Endothelial cell of umbilical vein (primary cell): ENCODE measurements at regions not wholly inside any gene's neighbourhood (a gene's known extent, or its start where the extent isn't known, plus 50 kb on each side); places are given as distances from the start of the nearest gene placed in this dataset.

Experiments used
- BruUV-seq: library from RNA; stranded (reverse); fragments of 400-500 nt; replicated peaks from 2 replicates; lab custom pipeline; 2021; lab: Mats Ljungman, UMichigan
- CTCF ChIA-PET: fragments of 300-600, 350-600 bp; sonication (Branson Sonifier 250); formaldehyde crosslinking; loops from one replicate; lab custom pipeline; 2021; ENCODE audit warnings: antibody characterized with exemption, inconsistent platforms; lab: Charles Lee
- POLR2A ChIA-PET: fragments of 300-600, 350-600 bp; sonication (Branson Sonifier 250); formaldehyde crosslinking; loops from one replicate; lab custom pipeline; 2021; ENCODE audit warnings: antibody characterized with exemption, inconsistent platforms; lab: Charles Lee
- DNase-seq: peaks from one replicate; pipeline ENCODE4 v3.0.0-alpha.2; 2011; ENCODE audit warnings: low read depth, low spot score
- FAIRE-seq: peaks from 2 replicates; lab custom pipeline; 2011; peaks lifted over from hg19 to GRCh38; lab: Jason Lieb, UNC
- H2AFZ ChIP-seq: 2 replicates; pipeline ENCODE4 v1.6.0; 2012; ENCODE audit warnings: low read depth, low read length, control low read depth, inconsistent platforms
- H3K27ac ChIP-seq: 2 replicates; pipeline ENCODE4 v1.5.1; 2011; ENCODE audit warnings: low read depth, mild to moderate bottlenecking, control low read depth, low read length, moderate library complexity; ENCODE audit not compliant: insufficient read depth
- H3K27me3 ChIP-seq, 2 experiments: 2 replicates each; pipeline versions ENCODE4 v1.6.0 to v1.6.1; 2011; ENCODE audit warnings: low read length in 2 of 2, mixed read lengths in 1 of 2; ENCODE audit not compliant: control insufficient read depth in 2 of 2, insufficient read depth in 2 of 2
- H3K36me3 ChIP-seq, 2 experiments: 2 replicates in 1 of 2; 3 replicates in 1 of 2; pipeline ENCODE4 v1.5.1; 2011; ENCODE audit warnings: low read length in 2 of 2, mild to moderate bottlenecking in 1 of 2, moderate library complexity in 1 of 2; ENCODE audit not compliant: control insufficient read depth in 2 of 2, insufficient read depth in 2 of 2; ENCODE audit errors: extremely low read depth in 1 of 2
- H3K4me1 ChIP-seq: 3 replicates; pipeline ENCODE4 v1.5.1; 2011; ENCODE audit warnings: mild to moderate bottlenecking, low read length; ENCODE audit not compliant: control insufficient read depth, insufficient read depth; ENCODE audit errors: extremely low read depth
- H3K4me2 ChIP-seq: 2 replicates; pipeline ENCODE4 v1.6.1; 2011; ENCODE audit warnings: low read length, control low read depth, mixed read lengths; ENCODE audit not compliant: insufficient read depth
- H3K4me3 ChIP-seq, 3 experiments: fragments of 200-600 bp in 1 of 3; sonication (generic), shearing (Covaris generic) in 1 of 3; replicated peaks in 1 of 3; 2 replicates each; pipeline ENCODE4 v1.5.1; 2011 to 2016; ENCODE audit warnings: control low read depth in 3 of 3, low read length in 3 of 3, mild to moderate bottlenecking in 2 of 3, inconsistent platforms in 1 of 3, low read depth in 1 of 3, moderate library complexity in 1 of 3; ENCODE audit not compliant: insufficient read depth in 1 of 3
- H3K79me2 ChIP-seq: 2 replicates; pipeline ENCODE4 v1.6.0; 2012; ENCODE audit warnings: low read length, inconsistent platforms; ENCODE audit not compliant: control insufficient read depth, insufficient read depth
- H3K9ac ChIP-seq: replicated peaks from 2 replicates; pipeline ENCODE3; 2011; ENCODE audit warnings: low read length, control low read depth; ENCODE audit not compliant: insufficient read depth; ENCODE audit errors: extremely low read depth
- H3K9me1 ChIP-seq: replicated peaks from 3 replicates; pipeline ENCODE4 v1.6.0; 2011; ENCODE audit warnings: mild to moderate bottlenecking, low read length; ENCODE audit not compliant: control insufficient read depth, insufficient read depth; ENCODE audit errors: extremely low read depth
- H3K9me3 ChIP-seq: replicated peaks from 2 replicates; pipeline ENCODE4 v1.5.1; 2012; ENCODE audit warnings: low read length, inconsistent platforms; ENCODE audit not compliant: control insufficient read depth, insufficient read depth
- H4K20me1 ChIP-seq: replicated peaks from 2 replicates; pipeline ENCODE3; 2011; ENCODE audit warnings: mild to moderate bottlenecking, low read length; ENCODE audit not compliant: control insufficient read depth, insufficient read depth; ENCODE audit errors: extremely low read depth
- FOS ChIP-seq: IDR thresholded peaks from 2 replicates; pipeline ENCODE4 v1.6.1; 2011; ENCODE audit warnings: mild to moderate bottlenecking, low read length, moderate library complexity, borderline replicate concordance; ENCODE audit not compliant: insufficient read depth
- GATA2 ChIP-seq: IDR thresholded peaks from 2 replicates; pipeline ENCODE4 v1.7.0; 2011; ENCODE audit warnings: low read depth, mild to moderate bottlenecking, moderate library complexity, mixed read lengths, low read length; ENCODE audit not compliant: insufficient read length, insufficient read depth
- MYC ChIP-seq: IDR thresholded peaks from one replicate; pipeline ENCODE4 v1.6.1; 2011; ENCODE audit warnings: mild to moderate bottlenecking, low read depth, low read length
- POLR2AphosphoS5 ChIP-seq: IDR thresholded peaks from 2 replicates; pipeline ENCODE4 v1.6.1; 2012; ENCODE audit warnings: low read depth, mild to moderate bottlenecking, control low read depth, low read length, moderate library complexity; ENCODE audit not compliant: insufficient read depth
- dilution Hi-C: fragments of 300-500 bp; cut with MboI; formaldehyde crosslinking; loops from one replicate; pipeline ENCODE4 v1.15.0; 2019; ENCODE audit warnings: low sequenced_read_pairs; ENCODE audit not compliant: extremely low pct_ligation_motif_present
- intact Hi-C: fragments of 100-400 bp; cut with micrococcal nuclease; formaldehyde crosslinking; loops from one replicate; pipeline ENCODE4 v1.10.0; 2022
- TF ChIP-seq, protein P1 (sequence below): IDR thresholded peaks from 2 replicates; pipeline ENCODE4 v1.6.1; 2011; ENCODE audit not compliant: insufficient read depth, insufficient read length
- TF ChIP-seq, protein P2 (sequence below), 2 donors: IDR thresholded peaks; 1 replicate in 1 of 2; 2 replicates in 1 of 2; pipeline ENCODE4 v1.5.1; 2011; ENCODE audit warnings: low read length in 2 of 2, mild to moderate bottlenecking in 2 of 2, moderate library complexity in 2 of 2, control low read depth in 1 of 2, inconsistent platforms in 1 of 2, low read depth in 1 of 2; ENCODE audit not compliant: insufficient read depth in 1 of 2; ENCODE audit errors: extremely low read depth in 1 of 2

- dilution Hi-C loops (loop anchor here (25.0 kb wide), 1 partner anchor 336 kb away; no protein-coding TSS in a partner anchor), intact Hi-C loops (no loop called here)
- no TSS peak for BruUV-seq
- no peak overlapping the region for H3K4me3 ChIP-seq
- H3K27ac ChIP-seq = no peak overlapping the region
- DNase-seq (no peak), FAIRE-seq (no peak)
- no peaks in the 10 kb centered on the region for H3K9me3 ChIP-seq
- no peak overlapping the region for H3K9ac ChIP-seq
- H3K36me3 ChIP-seq = no peaks in the 10 kb centered on the region
- H3K4me1 ChIP-seq = no peaks in the 10 kb centered on the region
- no peak overlapping the region for H3K4me2 ChIP-seq
- H3K27me3 ChIP-seq = peaks cover 4 to 21% of the 10 kb centered on the region in 2 experiments
- POLR2A ChIA-PET = no interaction called here
- no peaks in the 10 kb centered on the region for H3K79me2 ChIP-seq
- H4K20me1 ChIP-seq = no peaks in the 10 kb centered on the region
- H2AFZ ChIP-seq = no peak overlapping the region
- CTCF ChIA-PET = no interaction called here
- H3K9me1 ChIP-seq = no peaks in the 10 kb centered on the region
- TF ChIP-seq MYC = no peak
- TF ChIP-seq POLR2AphosphoS5 = no peak
- TF ChIP-seq GATA2 = no peak
- TF ChIP-seq FOS = no peak
- TF ChIP-seq, protein P1, sequence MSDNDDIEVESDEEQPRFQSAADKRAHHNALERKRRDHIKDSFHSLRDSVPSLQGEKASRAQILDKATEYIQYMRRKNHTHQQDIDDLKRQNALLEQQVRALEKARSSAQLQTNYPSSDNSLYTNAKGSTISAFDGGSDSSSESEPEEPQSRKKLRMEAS = no peak
- TF ChIP-seq, protein P2, sequence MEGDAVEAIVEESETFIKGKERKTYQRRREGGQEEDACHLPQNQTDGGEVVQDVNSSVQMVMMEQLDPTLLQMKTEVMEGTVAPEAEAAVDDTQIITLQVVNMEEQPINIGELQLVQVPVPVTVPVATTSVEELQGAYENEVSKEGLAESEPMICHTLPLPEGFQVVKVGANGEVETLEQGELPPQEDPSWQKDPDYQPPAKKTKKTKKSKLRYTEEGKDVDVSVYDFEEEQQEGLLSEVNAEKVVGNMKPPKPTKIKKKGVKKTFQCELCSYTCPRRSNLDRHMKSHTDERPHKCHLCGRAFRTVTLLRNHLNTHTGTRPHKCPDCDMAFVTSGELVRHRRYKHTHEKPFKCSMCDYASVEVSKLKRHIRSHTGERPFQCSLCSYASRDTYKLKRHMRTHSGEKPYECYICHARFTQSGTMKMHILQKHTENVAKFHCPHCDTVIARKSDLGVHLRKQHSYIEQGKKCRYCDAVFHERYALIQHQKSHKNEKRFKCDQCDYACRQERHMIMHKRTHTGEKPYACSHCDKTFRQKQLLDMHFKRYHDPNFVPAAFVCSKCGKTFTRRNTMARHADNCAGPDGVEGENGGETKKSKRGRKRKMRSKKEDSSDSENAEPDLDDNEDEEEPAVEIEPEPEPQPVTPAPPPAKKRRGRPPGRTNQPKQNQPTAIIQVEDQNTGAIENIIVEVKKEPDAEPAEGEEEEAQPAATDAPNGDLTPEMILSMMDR (IDR thresholded peaks at IDR 0.05; ENCODE audit: extremely low read depth in 1 of 2, insufficient read depth in 1 of 2, low read depth in 1 of 2, low read length in 2 of 2) = no peak
Observed at GRCh38 chr2:217151509-217152206, 291.8 kb upstream of the TNP1 start.
